H9 (cell line): ENCODE measurements at regions not wholly inside any gene's neighbourhood (a gene's known extent, or its start where the extent isn't known, plus 50 kb on each side); places are given as distances from the start of the nearest gene placed in this dataset.

Source experiments
- DNase-seq: peaks from one replicate; pipeline ENCODE4 v3.0.0-alpha.2; 2017
- H2AFZ ChIP-seq: one replicate; pipeline ENCODE4 v1.6.1; 2013; ENCODE audit warnings: mild to moderate bottlenecking, low read length, control low read depth, moderate library complexity
- H2AK5ac ChIP-seq: 2 replicates; pipeline ENCODE4 v1.6.1; 2013; ENCODE audit warnings: low read length, control low read depth, mixed read lengths; ENCODE audit not compliant: insufficient read length
- H2BK120ac ChIP-seq: one replicate; pipeline ENCODE4 v1.6.1; 2013; ENCODE audit warnings: low read depth, mild to moderate bottlenecking, low read length, control low read depth, inconsistent platforms; ENCODE audit not compliant: poor library complexity, severe bottlenecking
- H2BK12ac ChIP-seq: 2 replicates; pipeline ENCODE4 v1.6.1; 2013; ENCODE audit warnings: low read length, control low read depth, mixed read lengths, low read depth; ENCODE audit not compliant: insufficient read length
- H2BK15ac ChIP-seq: 2 replicates; pipeline ENCODE4 v1.6.1; 2013; ENCODE audit warnings: low read depth, low read length, control low read depth
- H2BK20ac ChIP-seq: one replicate; pipeline ENCODE4 v1.6.1; 2013; ENCODE audit warnings: low read depth, mild to moderate bottlenecking, low read length, control low read depth, inconsistent platforms; ENCODE audit not compliant: poor library complexity, severe bottlenecking
- H2BK5ac ChIP-seq: 2 replicates; pipeline ENCODE4 v1.6.1; 2013; ENCODE audit warnings: low read length, control low read depth, mixed read lengths; ENCODE audit not compliant: insufficient read length
- H3K14ac ChIP-seq: 2 replicates; pipeline ENCODE4 v1.6.1; 2013; ENCODE audit warnings: low read length, control low read depth; ENCODE audit not compliant: insufficient read depth
- H3K18ac ChIP-seq: 2 replicates; pipeline ENCODE4 v1.6.1; 2013; ENCODE audit warnings: low read depth, mild to moderate bottlenecking, mixed read lengths, low read length, control low read depth; ENCODE audit not compliant: insufficient read length
- H3K23ac ChIP-seq: 2 replicates; pipeline ENCODE4 v1.6.1; 2013; ENCODE audit warnings: low read length, control low read depth, mixed read lengths, low read depth; ENCODE audit not compliant: insufficient read length
- H3K23me2 ChIP-seq: 2 replicates; pipeline ENCODE4 v1.6.1; 2013; ENCODE audit warnings: low read depth, mild to moderate bottlenecking, mixed read lengths, low read length, control low read depth; ENCODE audit not compliant: insufficient read length, poor library complexity, severe bottlenecking
- H3K27ac ChIP-seq: 2 replicates; pipeline ENCODE4 v1.5.1; 2013; ENCODE audit warnings: low read length, control low read depth, mixed read lengths, low read depth; ENCODE audit not compliant: insufficient read length
- H3K27me3 ChIP-seq: 2 replicates; pipeline ENCODE4 v1.6.1; 2013; ENCODE audit warnings: low read length, control low read depth, inconsistent platforms; ENCODE audit not compliant: insufficient read depth
- H3K4ac ChIP-seq: 2 replicates; pipeline ENCODE4 v1.6.1; 2013; ENCODE audit warnings: low read depth, mild to moderate bottlenecking, control low read depth, inconsistent platforms, low read length, moderate library complexity
- H3K4me1 ChIP-seq: 2 replicates; pipeline ENCODE4 v1.6.1; 2013; ENCODE audit warnings: low read length, control low read depth, inconsistent platforms; ENCODE audit not compliant: insufficient read depth
- H3K4me2 ChIP-seq: 2 replicates; pipeline ENCODE4 v1.6.1; 2013; ENCODE audit warnings: low read length, control low read depth, mixed read lengths; ENCODE audit not compliant: insufficient read length, insufficient read depth
- H3K56ac ChIP-seq: 2 replicates; pipeline ENCODE4 v1.6.1; 2013; ENCODE audit warnings: low read depth, mild to moderate bottlenecking, mixed read lengths, low read length, control low read depth; ENCODE audit not compliant: insufficient read length
- H3K79me1 ChIP-seq: 2 replicates; pipeline ENCODE4 v1.6.1; 2013; ENCODE audit warnings: low read depth, mild to moderate bottlenecking, moderate library complexity, low read length, control low read depth, inconsistent platforms; ENCODE audit not compliant: insufficient read depth, poor library complexity, severe bottlenecking
- H3K79me2 ChIP-seq: 2 replicates; pipeline ENCODE4 v1.6.1; 2013; ENCODE audit warnings: low read length, control low read depth, inconsistent platforms; ENCODE audit not compliant: insufficient read depth
- H3K9ac ChIP-seq: 2 replicates; pipeline ENCODE4 v1.6.1; 2013; ENCODE audit warnings: low read length, control low read depth, mixed read lengths; ENCODE audit not compliant: insufficient read length; ENCODE audit errors: extremely low read depth
- H3K9me3 ChIP-seq: one replicate; pipeline ENCODE4 v1.6.1; 2013; ENCODE audit warnings: low read depth, low read length, inconsistent platforms; ENCODE audit not compliant: control insufficient read depth
- H3T11ph ChIP-seq: one replicate; pipeline ENCODE4 v1.6.1; 2013; ENCODE audit warnings: mild to moderate bottlenecking, low read length, control low read depth, inconsistent platforms
- H4K20me1 ChIP-seq: one replicate; pipeline ENCODE4 v1.6.1; 2013; ENCODE audit not compliant: control insufficient read depth, insufficient read length, insufficient read depth
- H4K5ac ChIP-seq: 2 replicates; pipeline ENCODE4 v1.6.1; 2013; ENCODE audit warnings: low read depth, mild to moderate bottlenecking, mixed read lengths, low read length, control low read depth; ENCODE audit not compliant: insufficient read length
- H4K8ac ChIP-seq: replicated peaks from 2 replicates; pipeline ENCODE4 v1.6.1; 2013; ENCODE audit warnings: low read length, control low read depth, mixed read lengths, low read depth; ENCODE audit not compliant: insufficient read length
- H4K91ac ChIP-seq: 2 replicates; pipeline ENCODE4 v1.6.1; 2013; ENCODE audit warnings: low read depth, mild to moderate bottlenecking, moderate library complexity, mixed read lengths, low read length, control low read depth; ENCODE audit not compliant: insufficient read length
- H3K27ac Mint-ChIP-seq, 3 experiments: 2 replicates in 2 of 3; 3 replicates in 1 of 3; pipeline ENCODE4 v1.8.0; 2020 to 2021; ENCODE audit warnings: mixed read lengths in 3 of 3, mild to moderate bottlenecking in 1 of 3, moderate library complexity in 1 of 3
- H3K27me3 Mint-ChIP-seq: 2 replicates; pipeline ENCODE4 v1.8.0; 2021; ENCODE audit warnings: low read depth, mild to moderate bottlenecking, moderate library complexity, mixed read lengths
- H3K36me3 Mint-ChIP-seq, 3 experiments: 2 replicates in 2 of 3; 3 replicates in 1 of 3; pipeline ENCODE4 v1.8.0; 2020 to 2021; ENCODE audit warnings: low read depth in 3 of 3, mixed read lengths in 3 of 3; ENCODE audit not compliant: insufficient read depth in 1 of 3
- H3K4me1 Mint-ChIP-seq, 2 experiments: 2 replicates each; pipeline ENCODE4 v1.8.0; 2020; ENCODE audit warnings: mixed read lengths in 2 of 2
- H3K4me3 Mint-ChIP-seq, 2 experiments: 2 replicates in 1 of 2; 3 replicates in 1 of 2; pipeline ENCODE4 v1.8.0; 2020 to 2021; ENCODE audit warnings: mild to moderate bottlenecking in 2 of 2, mixed read lengths in 2 of 2, moderate library complexity in 1 of 2
- H3K9me3 Mint-ChIP-seq, 2 experiments: 2 replicates in 1 of 2; 3 replicates in 1 of 2; pipeline ENCODE4 v1.8.0; 2020; ENCODE audit warnings: mild to moderate bottlenecking in 2 of 2, mixed read lengths in 2 of 2, moderate library complexity in 1 of 2
- CTCF ChIP-seq: fragments of 200-600 bp; sonication (generic); conservative IDR thresholded peaks from 3 replicates; pipeline ENCODE4 v1.8.0; 2021; ENCODE audit warnings: antibody characterized with exemption, mild to moderate bottlenecking
- WGBS: extraction: QIAGEN DNeasy Blood & Tissue Kit; methylation state at CpG from one replicate; pipeline ENCODE4 v1.1.7; 2013; ENCODE audit warnings: missing lambda C conversion rate, low lambda C conversion rate, mixed read lengths; ENCODE audit not compliant: insufficient read length; ENCODE audit errors: extremely low coverage; 5-methylcytosine and 5-hydroxymethylcytosine counted together

DNA sequence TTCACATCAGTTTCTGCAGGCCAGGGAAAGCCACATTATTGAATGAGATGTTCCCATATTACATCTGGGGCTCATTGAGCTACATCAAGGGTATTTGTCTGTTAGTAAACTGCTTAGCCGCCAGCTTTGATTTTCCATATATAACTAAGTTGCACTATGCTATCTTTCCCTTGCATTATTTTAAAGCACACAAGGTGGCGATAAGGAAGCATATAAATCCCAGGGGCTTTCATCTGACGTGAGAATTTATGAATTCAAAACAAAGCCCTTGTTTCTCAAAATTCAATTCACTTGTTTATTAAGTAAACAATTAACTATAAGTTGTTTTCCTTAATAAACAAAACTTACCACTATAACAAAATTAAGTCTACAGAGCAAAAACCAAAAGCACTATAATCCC, 334.1 kb upstream of the TPK1 start:
- H3K9me3 ChIP-seq: no peaks in the 10 kb centered on the region
- H3K79me1 ChIP-seq: no peaks in the 10 kb centered on the region
- no peak overlapping the region for H3K27ac Mint-ChIP-seq
- DNase-seq: no peak
- peaks cover 0 to 4% of the 10 kb centered on the region in 2 experiments; a peak in 1 of 5 replicates for H3K9me3 Mint-ChIP-seq
- H3K4ac ChIP-seq: no peak overlapping the region
- no peak overlapping the region for H2BK20ac ChIP-seq
- no peaks in the 10 kb centered on the region for H3K4me1 ChIP-seq
- peak; percentile 49 for TF ChIP-seq CTCF
- no peak overlapping the region for H3K14ac ChIP-seq
- H3K4me2 ChIP-seq: no peak overlapping the region
- no peak overlapping the region for H3K56ac ChIP-seq
- no peak overlapping the region for H2AFZ ChIP-seq
- H3K23ac ChIP-seq: no peak overlapping the region
- no peak overlapping the region for H2BK15ac ChIP-seq
- no peaks in the 10 kb centered on the region for H4K20me1 ChIP-seq
- no peak overlapping the region for H2AK5ac ChIP-seq
- H3K27me3 ChIP-seq: no peaks in the 10 kb centered on the region
- peaks cover 0 to 5% (median 0%) of the 10 kb centered on the region in 3 experiments; a peak in 2 of 7 replicates for H3K36me3 Mint-ChIP-seq
- H3K18ac ChIP-seq: no peak overlapping the region
- no peak overlapping the region for H3T11ph ChIP-seq
- no peaks in the 10 kb centered on the region for H3K23me2 ChIP-seq
- no peak overlapping the region for H4K8ac ChIP-seq
- H3K79me2 ChIP-seq: no peaks in the 10 kb centered on the region
- peaks cover 0 to 2% of the 10 kb centered on the region in 2 experiments; a peak in 1 of 4 replicates for H3K4me1 Mint-ChIP-seq
- H3K27me3 Mint-ChIP-seq: no peaks in the 10 kb centered on the region
- H3K4me3 Mint-ChIP-seq: no peak overlapping the region
- no peak overlapping the region for H2BK120ac ChIP-seq
- no peak overlapping the region for H2BK5ac ChIP-seq
- no peak overlapping the region for H3K27ac ChIP-seq
- H2BK12ac ChIP-seq: no peak overlapping the region
- no CpG with 5 or more reads among the region's 3 CpGs for WGBS
- no peak overlapping the region for H4K5ac ChIP-seq
- H3K9ac ChIP-seq: no peak overlapping the region
- H4K91ac ChIP-seq: no peak overlapping the region
